ENCODE measurements at regions not wholly inside any gene's neighbourhood (a gene's known extent, or its start where the extent isn't known, plus 50 kb on each side); places are given as distances from the start of the nearest gene placed in this dataset.

DNA sequence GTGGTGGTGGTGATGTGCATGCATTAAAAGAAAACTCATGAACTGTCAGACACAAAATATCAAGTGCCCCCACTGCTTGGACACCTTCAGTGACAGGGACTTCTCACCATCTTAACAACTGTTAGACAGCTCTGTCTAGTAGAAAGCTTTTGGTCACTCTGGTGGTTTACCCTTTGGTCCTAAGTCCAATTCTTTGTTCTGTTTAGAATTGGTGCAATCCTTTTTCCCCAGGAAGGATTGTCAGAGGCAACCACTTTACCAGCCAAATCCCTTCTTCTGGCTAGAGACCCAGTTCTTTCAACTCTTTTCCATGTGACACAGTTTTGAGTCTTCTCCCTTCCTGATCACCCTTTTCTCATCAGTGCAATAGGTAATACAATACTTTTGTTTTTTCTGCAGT lies 140.2 kb downstream of the SEC61B start:
- TF ChIP-seq, protein P1, sequence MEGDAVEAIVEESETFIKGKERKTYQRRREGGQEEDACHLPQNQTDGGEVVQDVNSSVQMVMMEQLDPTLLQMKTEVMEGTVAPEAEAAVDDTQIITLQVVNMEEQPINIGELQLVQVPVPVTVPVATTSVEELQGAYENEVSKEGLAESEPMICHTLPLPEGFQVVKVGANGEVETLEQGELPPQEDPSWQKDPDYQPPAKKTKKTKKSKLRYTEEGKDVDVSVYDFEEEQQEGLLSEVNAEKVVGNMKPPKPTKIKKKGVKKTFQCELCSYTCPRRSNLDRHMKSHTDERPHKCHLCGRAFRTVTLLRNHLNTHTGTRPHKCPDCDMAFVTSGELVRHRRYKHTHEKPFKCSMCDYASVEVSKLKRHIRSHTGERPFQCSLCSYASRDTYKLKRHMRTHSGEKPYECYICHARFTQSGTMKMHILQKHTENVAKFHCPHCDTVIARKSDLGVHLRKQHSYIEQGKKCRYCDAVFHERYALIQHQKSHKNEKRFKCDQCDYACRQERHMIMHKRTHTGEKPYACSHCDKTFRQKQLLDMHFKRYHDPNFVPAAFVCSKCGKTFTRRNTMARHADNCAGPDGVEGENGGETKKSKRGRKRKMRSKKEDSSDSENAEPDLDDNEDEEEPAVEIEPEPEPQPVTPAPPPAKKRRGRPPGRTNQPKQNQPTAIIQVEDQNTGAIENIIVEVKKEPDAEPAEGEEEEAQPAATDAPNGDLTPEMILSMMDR (IDR thresholded peaks at IDR 0.05): no peak
- TF ChIP-seq POLR2A (IDR thresholded peaks at IDR 0.05): no peak

All from upper lobe of left lung (tissue), 4 donors.